HEK293 (cell line): ENCODE measurements at regions not wholly inside any gene's neighbourhood (a gene's known extent, or its start where the extent isn't known, plus 50 kb on each side); places are given as distances from the start of the nearest gene placed in this dataset.
"Not testable (repeated sequence)": the region's sequence is repeated elsewhere in the genome, so short reads cannot be mapped to it uniquely, and the experiment has no call there.

Source experiments
- CTCF ChIA-PET: fragments of 350-600 bp; formaldehyde crosslinking; extraction: SDS; loops from one replicate; lab custom pipeline; 2021; ENCODE audit warnings: antibody characterized with exemption; lab: Yijun Ruan, JAX
- POLR2A ChIA-PET: fragments of 300-600 bp; formaldehyde crosslinking; extraction: SDS; loops from one replicate; lab custom pipeline; 2020; ENCODE audit warnings: antibody characterized with exemption, inconsistent platforms; lab: Yijun Ruan, JAX
- H3K27ac ChIP-seq: fragments of 200-500 bp; sonication (Bioruptor generic); 2 replicates; pipeline ENCODE4 v1.5.1; 2014; ENCODE audit warnings: low read depth, low read length, control low read depth, inconsistent platforms; ENCODE audit errors: extremely low read depth
- H3K36me3 ChIP-seq, 2 experiments: fragments of 200-500 bp in 1 of 2; sonication (Bioruptor generic) in 1 of 2; 1 replicate in 1 of 2; 2 replicates in 1 of 2; pipeline ENCODE4 v1.5.1; 2014 to 2017; ENCODE audit warnings: inconsistent platforms in 2 of 2, low read length in 2 of 2; ENCODE audit not compliant: control insufficient read depth in 2 of 2, insufficient read depth in 1 of 2
- H3K4me1 ChIP-seq: fragments of 200-500 bp; sonication (Bioruptor generic); 2 replicates; pipeline ENCODE4 v1.5.1; 2014; ENCODE audit warnings: mild to moderate bottlenecking, low read length, inconsistent platforms; ENCODE audit not compliant: control insufficient read depth, insufficient read depth
- H3K4me3 ChIP-seq: 2 replicates; pipeline ENCODE4 v1.5.1; 2011; ENCODE audit warnings: low read depth, mild to moderate bottlenecking, control low read depth, low read length, moderate library complexity
- H3K9me3 ChIP-seq: fragments of 200-500 bp; sonication (Bioruptor generic); 2 replicates; pipeline ENCODE4 v1.5.1; 2014; ENCODE audit warnings: low read depth, low read length, inconsistent platforms; ENCODE audit not compliant: control insufficient read depth, insufficient read depth
- HOXC10 ChIP-seq: sonication (generic); formaldehyde crosslinking; IDR thresholded peaks from 2 replicates; pipeline ENCODE4 v1.8.1; 2023; ENCODE audit warnings: mild to moderate bottlenecking, missing genetic modification reagents
- KLF1 ChIP-seq: fragments of 450-650 bp; formaldehyde crosslinking; IDR thresholded peaks from 2 replicates; pipeline ENCODE4 v1.5.1; 2016; ENCODE audit warnings: missing biosample characterization, missing genetic modification characterization
- KLF10 ChIP-seq: fragments of 450-650 bp; IDR thresholded peaks from 2 replicates; pipeline ENCODE4 v1.5.1; 2018; ENCODE audit warnings: missing biosample characterization, mild to moderate bottlenecking, missing genetic modification characterization
- TSHZ1 ChIP-seq: fragments of 450-650 bp; formaldehyde crosslinking; IDR thresholded peaks from 2 replicates; pipeline ENCODE4 v1.5.1; 2016; ENCODE audit warnings: missing biosample characterization, missing genetic modification characterization, borderline replicate concordance
- YY2 ChIP-seq: fragments of 450-650 bp; formaldehyde crosslinking; IDR thresholded peaks from 2 replicates; pipeline ENCODE4 v1.5.1; 2016; ENCODE audit warnings: missing biosample characterization, missing genetic modification characterization
- ZNF19 ChIP-seq: fragments of 450-650 bp; formaldehyde crosslinking; IDR thresholded peaks from 2 replicates; pipeline ENCODE4; 2016; ENCODE audit warnings: missing biosample characterization, missing genetic modification characterization, low read depth
- ZNF214 ChIP-seq: fragments of 450-650 bp; formaldehyde crosslinking; IDR thresholded peaks from 2 replicates; pipeline ENCODE4 v1.5.1; 2017; ENCODE audit warnings: missing biosample characterization, mild to moderate bottlenecking, missing genetic modification characterization, borderline replicate concordance
- ZNF366 ChIP-seq: fragments of 450-650 bp; formaldehyde crosslinking; conservative IDR thresholded peaks from 2 replicates; pipeline ENCODE4 v1.5.1; 2016; ENCODE audit warnings: missing biosample characterization, missing genetic modification characterization
- ZNF398 ChIP-seq: fragments of 450-650 bp; formaldehyde crosslinking; IDR thresholded peaks from 2 replicates; pipeline ENCODE4 v1.5.1; 2017; ENCODE audit warnings: missing biosample characterization, missing genetic modification characterization
- ZNF426 ChIP-seq: fragments of 450-650 bp; formaldehyde crosslinking; IDR thresholded peaks from 2 replicates; pipeline ENCODE4 v1.5.1; 2017; ENCODE audit warnings: missing biosample characterization, missing genetic modification characterization, mild to moderate bottlenecking, inconsistent platforms, moderate library complexity
- ZNF529 ChIP-seq: fragments of 450-650 bp; formaldehyde crosslinking; IDR thresholded peaks from 2 replicates; pipeline ENCODE4 v1.5.1; 2017; ENCODE audit warnings: missing genetic modification characterization, missing biosample characterization; ENCODE audit not compliant: insufficient replicate concordance
- ZNF624 ChIP-seq: fragments of 450-650 bp; formaldehyde crosslinking; IDR thresholded peaks from 2 replicates; pipeline ENCODE4 v1.5.1; 2017; ENCODE audit warnings: missing biosample characterization, missing genetic modification characterization
- ZNF654 ChIP-seq: fragments of 450-650 bp; formaldehyde crosslinking; IDR thresholded peaks from 2 replicates; pipeline ENCODE4 v1.5.1; 2016; ENCODE audit warnings: low read depth, missing biosample characterization, missing genetic modification characterization
- ZNF664 ChIP-seq: fragments of 450-650 bp; formaldehyde crosslinking; IDR thresholded peaks from 2 replicates; pipeline ENCODE4 v1.5.1; 2016; ENCODE audit warnings: missing biosample characterization, missing genetic modification characterization
- ZSCAN5A ChIP-seq: fragments of 450-650 bp; formaldehyde crosslinking; IDR thresholded peaks from 2 replicates; pipeline ENCODE4 v1.5.1; 2016; ENCODE audit warnings: missing biosample characterization, missing genetic modification characterization
- TF ChIP-seq, protein P1 (sequence below): fragments of 450-650 bp; formaldehyde crosslinking; IDR thresholded peaks from 2 replicates; pipeline ENCODE4 v1.5.1; 2016; ENCODE audit warnings: missing biosample characterization, missing genetic modification characterization

DNA sequence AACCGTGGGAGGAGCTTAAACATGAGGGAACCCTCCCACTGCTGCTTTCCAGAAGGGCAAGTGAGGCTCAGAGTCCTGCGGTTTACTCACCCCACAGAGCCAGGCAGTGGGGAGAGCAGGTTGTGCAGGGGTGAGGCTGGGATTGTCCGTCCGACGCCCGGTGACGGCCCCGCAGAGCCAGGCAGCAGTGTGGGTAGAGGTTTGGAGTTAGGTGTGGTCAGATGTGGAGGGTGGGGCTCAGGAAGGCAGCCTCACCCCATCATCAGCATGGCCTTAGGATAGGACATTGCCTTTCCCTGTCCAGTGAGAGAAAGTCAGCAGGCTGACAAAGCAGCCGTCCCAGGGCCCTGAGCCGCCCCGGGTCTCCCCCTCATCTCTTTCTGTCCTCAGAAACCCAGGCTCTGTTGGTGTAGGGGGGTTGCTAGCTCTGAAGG is 234.6 kb downstream of the DLL1 start:
- no peaks in the 10 kb centered on the region for H3K9me3 ChIP-seq
- ChIA-PET POLR2A (no interaction called here), CTCF (no interaction called here)
- H3K36me3 ChIP-seq = no peaks in the 10 kb centered on the region
- TF ChIP-seq ZNF664 (tag by site-specific recombination) = no peak
- TF ChIP-seq ZNF654 (tag by site-specific recombination) = no peak
- no peak for TF ChIP-seq ZNF426
- no peak for TF ChIP-seq ZNF624
- TF ChIP-seq KLF1 (tag by site-specific recombination) = peak; percentile 96
- no peak overlapping the region for H3K4me3 ChIP-seq
- H3K4me1 ChIP-seq = no peaks in the 10 kb centered on the region
- no peak overlapping the region for H3K27ac ChIP-seq

- H3K4me3 ChIP-seq, H3K9me3 ChIP-seq, CTCF ChIA-PET, H3K36me3 ChIP-seq, POLR2A ChIA-PET, H3K27ac ChIP-seq, H3K4me1 ChIP-seq: not testable (repeated sequence)
Observed at GRCh38 chr6:170055797-170056196, 235.1 kb downstream of the DLL1 start.

DNA sequence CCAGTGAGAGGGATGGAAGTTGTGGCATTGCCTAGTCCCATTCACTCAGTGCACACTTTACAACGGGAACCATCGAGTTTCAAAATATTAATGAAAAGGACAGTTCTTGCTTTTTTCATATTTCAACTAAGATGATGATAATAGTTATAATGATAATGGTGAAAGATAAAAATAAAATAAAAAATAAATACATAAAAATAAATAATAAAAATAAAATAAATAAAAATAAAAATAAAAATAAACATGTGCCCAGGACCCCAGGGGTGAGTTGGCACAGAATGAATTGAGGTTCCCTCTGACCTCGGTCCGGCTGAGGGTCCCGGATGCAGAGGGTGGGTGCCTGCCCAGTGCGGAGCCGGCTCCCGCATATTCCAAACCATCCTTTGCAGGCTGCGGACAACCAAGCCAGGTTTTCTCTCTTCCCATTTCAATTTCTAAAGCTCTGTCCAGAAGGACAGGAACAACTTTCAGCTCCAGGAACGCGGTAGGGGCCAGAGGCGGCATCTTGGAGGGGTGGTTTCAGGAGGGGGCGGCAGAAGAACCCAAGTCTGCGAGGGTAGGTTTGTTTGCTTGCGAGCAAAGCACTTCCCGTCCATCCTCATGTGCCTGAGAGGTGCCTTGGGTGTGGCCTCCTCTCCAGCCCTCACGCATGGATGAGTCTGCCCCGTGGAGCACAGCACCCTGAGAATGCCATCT is 236.8 kb downstream of the DLL1 start:
- Histone ChIP-seq H3K9me3 (no peaks in the 10 kb centered on the region), H3K4me1 (no peaks in the 10 kb centered on the region), H3K27ac (no peak overlapping the region), H3K4me3 (no peak overlapping the region), H3K36me3 (no peaks in the 10 kb centered on the region)
- no peak for TF ChIP-seq ZNF214 (tag by site-specific recombination)
- TF ChIP-seq, protein P1, sequence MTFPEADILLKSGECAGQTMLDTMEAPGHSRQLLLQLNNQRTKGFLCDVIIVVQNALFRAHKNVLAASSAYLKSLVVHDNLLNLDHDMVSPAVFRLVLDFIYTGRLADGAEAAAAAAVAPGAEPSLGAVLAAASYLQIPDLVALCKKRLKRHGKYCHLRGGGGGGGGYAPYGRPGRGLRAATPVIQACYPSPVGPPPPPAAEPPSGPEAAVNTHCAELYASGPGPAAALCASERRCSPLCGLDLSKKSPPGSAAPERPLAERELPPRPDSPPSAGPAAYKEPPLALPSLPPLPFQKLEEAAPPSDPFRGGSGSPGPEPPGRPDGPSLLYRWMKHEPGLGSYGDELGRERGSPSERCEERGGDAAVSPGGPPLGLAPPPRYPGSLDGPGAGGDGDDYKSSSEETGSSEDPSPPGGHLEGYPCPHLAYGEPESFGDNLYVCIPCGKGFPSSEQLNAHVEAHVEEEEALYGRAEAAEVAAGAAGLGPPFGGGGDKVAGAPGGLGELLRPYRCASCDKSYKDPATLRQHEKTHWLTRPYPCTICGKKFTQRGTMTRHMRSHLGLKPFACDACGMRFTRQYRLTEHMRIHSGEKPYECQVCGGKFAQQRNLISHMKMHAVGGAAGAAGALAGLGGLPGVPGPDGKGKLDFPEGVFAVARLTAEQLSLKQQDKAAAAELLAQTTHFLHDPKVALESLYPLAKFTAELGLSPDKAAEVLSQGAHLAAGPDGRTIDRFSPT (tag by site-specific recombination) = no peak
- no peak for TF ChIP-seq ZSCAN5A (tag by site-specific recombination)
- TF ChIP-seq KLF10 = no peak
- TF ChIP-seq YY2 (tag by site-specific recombination) = no peak
- TF ChIP-seq HOXC10 (CRISPR knock-in tag) = no peak
- no peak for TF ChIP-seq TSHZ1 (tag by site-specific recombination)
- no peak for TF ChIP-seq ZNF529 (tag by site-specific recombination)
- no peak for TF ChIP-seq ZNF366 (tag by site-specific recombination)
- TF ChIP-seq ZNF19 (tag by site-specific recombination) = no peak
- TF ChIP-seq ZNF398 (tag by site-specific recombination) = no peak
- ChIA-PET POLR2A (no interaction called here), CTCF (no interaction called here)
